ENCODE measurements at regions not wholly inside any gene's neighbourhood (a gene's known extent, or its start where the extent isn't known, plus 50 kb on each side); places are given as distances from the start of the nearest gene placed in this dataset.

- TF ChIP-seq CTCF (IDR thresholded peaks at IDR 0.05; ENCODE audit: insufficient read depth, low read length, poor library complexity, severe bottlenecking) (no peak), EZH2phosphoT487 (conservative IDR thresholded peaks at IDR 0.05; ENCODE audit: low read length) (no peak)
Measured at GRCh38 chr6:51559059-51559458, 528.4 kb downstream of the PKHD1 start.
